ENCODE measurements at regions not wholly inside any gene's neighbourhood (a gene's known extent, or its start where the extent isn't known, plus 50 kb on each side); places are given as distances from the start of the nearest gene placed in this dataset.

- TF ChIP-seq CTCF (conservative IDR thresholded peaks at IDR 0.05; ENCODE audit: low read depth, low read length) = no peak
- no peak for DNase-seq (ENCODE audit: low read depth)
- no peak overlapping the region for H3K4me3 ChIP-seq (ENCODE audit: low read depth, low read length)
Measured at GRCh38 chr5:133882389-133882695, 86.1 kb downstream of the C5orf15 start.

GRCh38 chr5:133881576-133882388 is 86.6 kb downstream of the C5orf15 start:
- no peak overlapping the region for H3K4me3 ChIP-seq (ENCODE audit: low read depth, low read length)
- no peak for TF ChIP-seq CTCF (conservative IDR thresholded peaks at IDR 0.05; ENCODE audit: low read depth, low read length)
- DNase-seq (ENCODE audit: low read depth) = no peak

GRCh38 chr5:133878236-133878555 is 90.2 kb downstream of the C5orf15 start:
- DNase-seq (ENCODE audit: low read depth) = peak; percentile 26
- no peak for TF ChIP-seq CTCF (conservative IDR thresholded peaks at IDR 0.05; ENCODE audit: low read depth, low read length)
- H3K4me3 ChIP-seq (ENCODE audit: low read depth, low read length) = no peak overlapping the region

- no peak for TF ChIP-seq CTCF (conservative IDR thresholded peaks at IDR 0.05; ENCODE audit: low read depth, low read length)
- H3K4me3 ChIP-seq (ENCODE audit: low read depth, low read length) = no peak overlapping the region
- no peak for DNase-seq (ENCODE audit: low read depth)
Measured at GRCh38 chr5:133877351-133878235, 90.8 kb downstream of the C5orf15 start.

- DNase-seq (ENCODE audit: low read depth) = no peak
- no peak for TF ChIP-seq CTCF (conservative IDR thresholded peaks at IDR 0.05; ENCODE audit: low read depth, low read length)
- H3K4me3 ChIP-seq (ENCODE audit: low read depth, low read length) = no peak overlapping the region
Measured at GRCh38 chr5:133876266-133876665, 92.2 kb downstream of the C5orf15 start.

GRCh38 chr5:133875179-133875578 is 93.2 kb downstream of the C5orf15 start:
- no peak for DNase-seq (ENCODE audit: low read depth)
- TF ChIP-seq CTCF (conservative IDR thresholded peaks at IDR 0.05; ENCODE audit: low read depth, low read length) = no peak
- H3K4me3 ChIP-seq (ENCODE audit: low read depth, low read length) = no peak overlapping the region
